Gastroesophageal sphincter (tissue), 3 donors: ENCODE measurements at regions not wholly inside any gene's neighbourhood (a gene's known extent, or its start where the extent isn't known, plus 50 kb on each side); places are given as distances from the start of the nearest gene placed in this dataset.

Experiments used
- POLR2A ChIP-seq, 2 donors: fragments of 450-650 bp; IDR thresholded peaks; one replicate each; pipeline ENCODE4 v1.6.1; 2017; ENCODE audit warnings: antibody characterized with exemption in 2 of 2, mild to moderate bottlenecking in 2 of 2, moderate library complexity in 1 of 2
- POLR2AphosphoS5 ChIP-seq: sonication (generic); formaldehyde crosslinking; IDR thresholded peaks from one replicate; pipeline ENCODE4 v1.6.1; 2017; ENCODE audit warnings: antibody characterized with exemption
- TF ChIP-seq, protein P1 (sequence below), 4 experiments: fragments of 200-600 bp in 2 of 4; fragments of 450-650 bp in 2 of 4; sonication (generic) in 1 of 4; IDR thresholded peaks; one replicate each; pipeline ENCODE4 v1.5.1; 2017 to 2019; ENCODE audit warnings: antibody characterized with exemption in 4 of 4, mild to moderate bottlenecking in 2 of 4, moderate library complexity in 2 of 4

DNA sequence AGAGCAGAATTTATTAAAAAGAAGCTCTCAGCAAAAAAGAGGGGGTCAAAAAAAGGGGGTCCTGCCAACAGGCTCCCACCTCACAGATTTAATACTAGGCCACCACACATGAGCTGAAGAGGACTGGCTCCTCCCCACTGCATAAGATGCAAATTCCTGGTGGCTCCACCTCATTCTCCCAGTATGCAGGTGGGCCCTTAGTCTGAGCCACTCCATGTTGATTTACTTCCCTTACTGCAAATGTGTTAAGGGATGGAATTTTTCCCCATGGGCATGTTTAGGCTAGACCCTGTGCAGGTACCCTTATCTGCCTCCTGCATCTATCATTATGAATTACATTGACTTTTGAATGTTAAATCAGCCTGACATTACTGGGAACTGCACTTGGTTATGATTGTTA lies 82.9 kb downstream of the ISOC1 start:
- TF ChIP-seq, protein P1, sequence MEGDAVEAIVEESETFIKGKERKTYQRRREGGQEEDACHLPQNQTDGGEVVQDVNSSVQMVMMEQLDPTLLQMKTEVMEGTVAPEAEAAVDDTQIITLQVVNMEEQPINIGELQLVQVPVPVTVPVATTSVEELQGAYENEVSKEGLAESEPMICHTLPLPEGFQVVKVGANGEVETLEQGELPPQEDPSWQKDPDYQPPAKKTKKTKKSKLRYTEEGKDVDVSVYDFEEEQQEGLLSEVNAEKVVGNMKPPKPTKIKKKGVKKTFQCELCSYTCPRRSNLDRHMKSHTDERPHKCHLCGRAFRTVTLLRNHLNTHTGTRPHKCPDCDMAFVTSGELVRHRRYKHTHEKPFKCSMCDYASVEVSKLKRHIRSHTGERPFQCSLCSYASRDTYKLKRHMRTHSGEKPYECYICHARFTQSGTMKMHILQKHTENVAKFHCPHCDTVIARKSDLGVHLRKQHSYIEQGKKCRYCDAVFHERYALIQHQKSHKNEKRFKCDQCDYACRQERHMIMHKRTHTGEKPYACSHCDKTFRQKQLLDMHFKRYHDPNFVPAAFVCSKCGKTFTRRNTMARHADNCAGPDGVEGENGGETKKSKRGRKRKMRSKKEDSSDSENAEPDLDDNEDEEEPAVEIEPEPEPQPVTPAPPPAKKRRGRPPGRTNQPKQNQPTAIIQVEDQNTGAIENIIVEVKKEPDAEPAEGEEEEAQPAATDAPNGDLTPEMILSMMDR (IDR thresholded peaks at IDR 0.05), result no peak
- TF ChIP-seq POLR2A (IDR thresholded peaks at IDR 0.05) (no peak), POLR2AphosphoS5 (no peak)
